ENCODE measurements at regions not wholly inside any gene's neighbourhood (a gene's known extent, or its start where the extent isn't known, plus 50 kb on each side); places are given as distances from the start of the nearest gene placed in this dataset.
"Not testable (repeated sequence)": the region's sequence is repeated elsewhere in the genome, so short reads cannot be mapped to it uniquely, and the experiment has no call there.

DNA sequence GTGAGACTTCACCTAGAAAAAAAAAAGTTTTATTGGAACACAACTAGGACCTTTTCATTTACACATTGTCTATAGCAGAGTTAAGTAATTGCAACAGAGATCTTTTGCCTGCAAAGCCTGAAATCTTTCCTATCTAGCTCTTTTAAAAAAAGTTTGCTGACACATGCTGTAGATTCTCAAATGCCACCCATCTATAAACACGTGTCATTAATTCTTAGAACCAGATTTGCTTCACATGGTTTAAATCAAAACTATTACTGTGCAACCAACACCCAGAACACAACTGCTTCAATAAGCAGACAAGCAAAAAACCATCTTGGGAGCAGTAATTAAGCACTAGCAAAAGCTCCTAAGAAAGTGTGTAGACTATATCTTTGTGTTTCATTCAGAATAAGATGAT, 55.0 kb downstream of the OXSM start:
- no peak for DNase-seq (ENCODE audit: low read depth)

DNA sequence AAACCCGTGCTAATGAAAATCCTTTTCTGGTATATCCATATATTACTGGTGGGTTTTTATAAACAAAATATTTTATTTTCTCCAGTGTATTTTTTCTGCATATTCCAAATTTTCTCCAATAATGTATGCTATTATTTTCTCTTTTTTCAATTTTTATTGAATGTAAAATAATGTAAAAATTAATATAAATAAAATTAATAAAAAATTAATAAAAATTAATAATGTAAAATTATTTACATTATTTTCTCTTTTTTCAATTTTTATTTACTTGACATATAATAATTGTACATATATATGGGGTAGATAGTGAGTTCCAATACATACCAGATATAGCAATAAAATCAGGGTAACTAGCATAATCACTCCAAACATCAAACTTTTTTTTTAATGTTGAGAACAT, 56.4 kb downstream of the OXSM start:
- no peak for DNase-seq (ENCODE audit: low read depth)

DNA sequence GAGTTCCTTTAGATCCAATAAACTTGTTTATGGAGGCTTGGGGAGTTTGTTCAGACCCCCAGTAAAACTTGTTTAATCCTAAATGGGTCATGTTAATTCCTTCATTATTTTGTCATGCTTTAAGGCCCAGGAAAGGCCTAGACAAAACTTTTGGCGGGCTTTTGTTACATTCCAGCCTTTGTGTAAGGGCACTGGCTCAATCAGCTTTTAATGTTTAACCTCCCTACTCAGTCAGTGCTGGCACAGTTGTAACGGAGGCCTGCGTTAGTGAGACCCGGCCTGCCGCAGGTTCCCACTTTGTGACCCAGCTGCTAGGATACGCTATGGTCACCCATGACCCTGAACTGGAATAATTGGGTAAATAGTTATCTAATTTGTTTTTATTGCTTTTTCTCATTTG, 59.2 kb downstream of the OXSM start:
- DNase-seq (ENCODE audit: low read depth) = no peak

DNA sequence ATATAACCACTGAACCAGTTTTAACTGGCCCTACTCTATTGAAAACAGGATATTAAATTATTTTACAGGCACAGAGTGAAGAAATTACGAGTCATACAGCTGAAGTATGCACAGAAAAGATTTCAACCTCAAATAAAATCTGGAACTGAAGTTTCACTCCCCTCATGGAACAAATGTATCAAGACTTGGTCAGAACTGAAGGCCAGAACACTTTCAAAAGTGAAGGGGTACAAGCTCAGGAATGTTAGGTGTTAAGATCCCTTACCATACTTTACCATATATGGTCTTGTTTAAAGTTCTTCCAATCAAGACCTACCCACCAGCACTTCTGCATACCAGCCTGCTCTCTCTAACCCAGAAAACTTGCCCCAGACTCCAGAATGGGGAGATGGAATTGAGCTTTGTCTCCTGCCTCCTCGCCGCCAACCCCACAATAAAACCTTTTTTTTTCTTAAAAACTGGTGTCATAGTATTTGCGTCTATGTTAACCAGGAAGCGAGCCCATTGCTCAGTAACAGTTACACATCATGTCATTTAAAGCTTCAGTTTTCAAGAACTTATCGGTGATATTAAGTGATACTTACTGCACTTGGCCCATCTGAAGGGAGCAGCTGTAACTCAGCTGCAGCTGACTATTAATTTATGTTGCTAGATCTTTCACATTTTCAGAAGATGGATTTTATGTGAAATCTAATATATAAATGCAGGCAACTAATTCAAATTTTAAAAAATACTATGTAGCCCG, 59.9 kb downstream of the OXSM start:
- DNase-seq (ENCODE audit: low read depth) = peak; percentile 27

DNA sequence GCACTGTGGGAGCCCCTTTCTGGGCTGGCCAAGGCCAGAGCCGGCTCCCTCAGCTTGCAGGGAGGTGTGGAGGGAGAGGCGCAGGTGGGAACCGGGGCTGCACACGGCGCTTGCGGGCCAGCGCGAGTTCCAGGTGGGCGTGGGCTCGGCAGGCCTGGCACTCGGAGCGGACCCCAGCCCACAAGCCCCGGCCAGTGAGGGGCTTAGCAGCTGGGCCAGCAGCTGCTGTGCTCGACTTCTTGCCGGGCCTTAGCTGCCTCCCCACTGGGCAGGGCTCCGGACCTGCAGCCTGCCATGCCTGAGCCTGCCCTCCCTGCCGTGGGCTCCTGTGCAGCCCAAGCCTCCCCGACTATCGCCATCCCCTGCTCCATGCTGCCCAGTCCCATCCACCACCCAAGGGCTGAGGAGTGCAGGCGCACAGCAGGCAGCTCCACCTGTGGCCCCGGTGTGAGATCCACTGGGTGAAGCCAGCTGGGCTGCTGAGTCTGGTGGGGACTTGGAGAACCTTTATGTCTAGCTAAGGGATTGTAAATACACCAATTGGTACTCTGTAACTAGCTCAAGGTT, 61.9 kb downstream of the OXSM start:
- not testable (repeated sequence) for DNase-seq (ENCODE audit: low read depth)

DNA sequence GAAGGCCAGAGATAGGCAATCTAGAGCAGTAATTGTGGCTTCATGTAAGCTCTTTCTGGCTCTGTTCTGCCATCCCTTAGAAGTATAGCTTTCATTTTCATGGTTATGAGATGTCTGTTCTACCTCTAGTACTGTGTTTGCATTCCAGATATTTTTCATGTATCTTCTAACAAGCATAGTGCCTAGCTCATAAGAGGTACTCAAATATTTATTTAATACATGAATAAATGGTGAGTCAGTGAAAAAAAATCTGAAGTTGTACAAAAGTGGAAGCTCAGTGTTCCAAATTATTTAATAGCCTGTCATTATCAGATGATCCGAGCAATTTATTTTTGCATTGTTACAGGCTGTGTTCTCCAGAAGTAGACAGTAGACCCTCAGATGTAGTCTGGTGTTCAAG, 64.3 kb downstream of the OXSM start:
- peak; percentile 20 for DNase-seq (ENCODE audit: low read depth)

DNA sequence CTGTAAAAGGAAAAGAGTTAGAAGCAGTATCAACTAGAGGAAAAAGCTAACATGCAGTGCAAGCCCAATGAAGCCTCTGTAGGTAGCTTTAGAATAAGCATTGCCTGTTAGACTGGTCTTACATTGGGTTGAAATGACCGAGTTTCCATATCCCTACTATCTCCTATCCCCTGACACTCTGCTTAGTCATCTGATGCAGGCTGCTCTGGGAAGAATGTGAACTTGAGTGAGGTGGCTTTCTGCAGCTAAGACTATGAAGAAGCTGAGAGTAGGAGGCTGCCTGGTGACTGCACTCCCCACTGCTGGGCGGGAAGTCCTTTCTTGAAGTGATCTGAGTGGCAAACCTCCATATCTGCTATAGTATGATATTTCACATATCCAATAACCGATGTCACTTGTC, 64.7 kb downstream of the OXSM start:
- DNase-seq (ENCODE audit: low read depth) = peak; percentile 68

DNA sequence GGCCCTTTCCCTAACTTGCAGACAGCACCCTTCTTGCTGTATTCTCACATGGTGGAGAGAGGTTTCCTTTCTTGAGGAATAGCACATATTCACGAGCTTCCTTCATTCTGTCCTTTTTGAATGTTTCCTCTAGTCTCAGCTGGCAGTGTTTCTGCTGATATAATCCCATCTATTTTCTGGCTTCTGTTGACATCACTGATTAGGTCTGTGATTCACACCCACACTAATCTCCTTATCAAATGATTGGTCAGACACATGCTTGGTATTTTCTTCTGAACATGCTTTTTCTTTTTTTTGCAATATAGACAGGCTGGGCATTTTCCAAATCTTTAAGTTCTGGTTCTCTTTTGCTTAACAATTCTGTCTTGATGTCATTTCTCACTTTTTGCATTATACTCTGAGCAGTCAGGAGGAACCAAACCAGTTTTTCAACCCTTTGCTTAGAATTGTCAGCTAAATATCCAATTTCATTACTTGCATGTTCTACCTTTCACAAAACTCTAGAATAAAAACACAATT, 65.4 kb downstream of the OXSM start:
- peak; percentile 54 for DNase-seq (ENCODE audit: low read depth)

DNA sequence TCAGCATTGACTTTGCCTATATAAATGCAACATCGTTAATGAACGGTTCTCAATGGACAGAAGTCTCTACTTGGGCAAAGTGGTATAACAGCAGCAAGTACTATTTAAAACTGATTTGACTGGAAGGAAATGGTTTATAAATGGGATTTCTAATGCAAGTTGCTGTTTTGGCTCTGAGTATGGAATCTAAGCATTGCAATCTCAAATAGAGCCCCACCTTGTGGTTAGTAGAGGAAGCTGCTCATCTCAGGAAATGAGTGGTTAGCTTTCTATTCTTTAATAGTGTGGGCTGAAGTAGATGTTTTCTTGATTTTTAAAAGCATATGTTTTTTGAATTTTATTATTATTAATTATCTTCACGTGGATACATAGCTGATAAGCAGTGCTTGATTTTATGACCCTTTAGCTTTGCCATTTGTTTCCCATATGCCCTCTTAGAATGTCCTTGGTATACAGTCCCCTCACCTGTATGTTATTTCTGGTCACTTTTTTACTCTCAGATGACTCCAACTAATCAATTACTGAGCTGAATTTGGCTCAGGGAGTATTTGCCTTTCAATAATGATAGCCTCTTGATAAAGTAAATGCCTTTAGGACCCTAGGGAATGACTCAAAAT, 67.1 kb downstream of the OXSM start:
- peak; percentile 53 for DNase-seq (ENCODE audit: low read depth)

DNA sequence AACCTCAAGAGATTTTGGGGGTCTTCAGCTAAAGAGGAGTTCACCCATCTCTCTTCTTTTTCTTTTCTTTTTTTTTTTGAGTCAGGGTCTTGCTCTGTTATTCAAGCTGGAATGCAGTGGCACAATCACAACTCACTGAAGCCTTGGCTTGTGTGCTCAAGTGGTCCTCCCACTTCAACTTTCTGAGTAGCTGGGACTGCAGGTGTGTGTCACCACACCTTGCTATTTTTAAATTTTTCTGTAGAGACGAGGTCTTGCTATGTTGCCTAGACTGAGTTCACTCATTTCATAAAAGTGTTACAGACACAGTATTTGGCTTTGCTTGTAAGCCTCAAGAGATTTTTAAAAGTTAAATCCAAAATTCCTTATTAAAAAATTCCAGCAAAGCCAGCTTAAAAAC, 71.7 kb downstream of the OXSM start:
- DNase-seq (ENCODE audit: low read depth) = no peak

DNA sequence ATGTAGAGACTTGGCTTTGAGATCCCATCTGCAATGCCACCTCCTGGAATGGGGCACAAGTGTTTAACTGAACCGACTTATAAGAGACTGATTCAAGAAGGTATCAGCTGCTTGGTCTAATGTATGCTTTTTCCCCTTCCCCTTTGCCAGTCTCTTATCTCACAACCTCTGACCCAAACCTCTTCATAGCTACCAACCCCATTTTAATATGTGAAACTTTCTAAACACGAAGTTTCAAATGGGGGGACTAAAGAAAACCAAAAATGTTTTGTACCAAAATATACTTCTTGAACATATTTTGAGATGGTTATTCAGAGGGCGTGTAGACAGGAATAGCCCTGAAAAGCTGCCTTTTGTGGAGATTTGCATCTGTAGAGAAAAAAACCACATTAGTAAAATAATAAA, 73.1 kb downstream of the OXSM start:
- DNase-seq (ENCODE audit: low read depth) = no peak

DNA sequence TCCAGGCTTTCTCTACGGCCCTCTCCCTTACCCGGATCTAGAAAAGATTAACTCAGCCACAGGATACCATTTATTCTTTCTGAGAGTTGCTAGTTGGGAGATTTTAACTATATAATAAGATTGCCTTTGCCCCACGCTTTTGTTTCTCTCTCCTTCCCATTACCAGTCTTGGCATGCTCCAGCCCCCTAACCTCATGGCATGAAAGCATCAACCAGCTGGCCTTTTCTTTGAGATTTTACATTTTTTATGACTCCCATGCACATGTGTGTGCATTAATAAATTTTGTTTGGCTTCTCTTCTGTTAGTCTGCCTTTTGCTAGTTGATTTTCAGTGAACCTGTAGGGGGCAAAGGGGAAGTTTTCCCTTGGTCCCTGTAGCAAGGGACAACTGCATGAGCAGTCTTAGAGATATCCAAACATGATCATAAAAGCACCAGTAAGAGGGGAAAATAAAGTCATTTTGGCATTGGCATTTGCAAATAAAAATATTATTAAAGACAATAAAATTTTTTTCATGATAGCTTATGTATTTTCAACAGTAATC, 73.6 kb downstream of the OXSM start:
- DNase-seq (ENCODE audit: low read depth) = no peak

DNA sequence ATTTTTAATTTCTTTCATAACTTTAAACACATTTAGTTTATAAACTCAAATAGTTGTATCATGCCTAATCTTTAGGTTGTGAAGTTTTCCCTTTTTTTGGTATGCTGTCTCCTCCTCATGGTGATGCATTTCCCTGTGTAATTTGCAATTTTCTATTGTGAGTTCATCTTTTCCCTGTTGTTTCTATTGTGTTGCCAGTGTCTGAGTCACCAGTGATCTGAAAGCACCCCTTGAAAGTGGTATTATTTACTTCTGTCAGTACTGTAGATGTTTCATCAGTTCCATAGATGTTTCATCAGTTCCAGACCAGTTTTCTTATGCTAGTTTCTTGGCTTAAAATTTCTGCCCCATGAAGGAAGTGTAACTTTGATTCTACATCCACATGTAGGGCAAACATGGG, 80.6 kb downstream of the OXSM start:
- peak; percentile 1 for DNase-seq (ENCODE audit: low read depth)

DNA sequence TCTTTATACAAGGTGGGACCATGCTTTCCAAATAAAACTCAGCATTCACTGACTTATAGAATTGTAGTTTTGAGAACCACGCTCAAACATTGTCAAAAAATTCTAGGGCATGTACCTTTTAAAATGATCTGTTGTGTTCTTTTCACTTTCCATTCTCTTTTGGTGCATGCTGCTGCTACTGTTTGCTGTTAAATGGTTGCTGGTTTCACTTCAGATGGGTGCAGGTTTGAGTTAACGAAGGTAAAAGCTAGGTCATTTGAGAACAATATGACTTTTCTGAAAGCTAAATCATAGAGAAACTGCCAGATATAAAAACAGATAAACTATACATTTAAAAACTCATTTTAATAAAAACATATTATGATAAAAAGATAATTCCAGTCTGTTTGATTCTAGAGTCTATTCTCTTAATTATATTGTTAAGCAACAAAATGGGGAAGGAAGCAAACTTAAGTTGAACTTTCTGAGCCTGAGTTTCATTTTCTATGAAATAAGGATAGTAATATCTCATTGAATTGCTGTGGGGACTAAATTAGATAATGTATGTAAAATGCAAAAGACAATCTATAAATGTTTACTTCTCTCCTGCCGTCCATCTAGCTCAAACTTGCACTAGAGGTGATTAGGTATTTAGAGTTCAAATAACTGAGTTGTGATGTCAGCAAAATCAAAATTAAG, 82.4 kb downstream of the OXSM start:
- DNase-seq (ENCODE audit: low read depth) = no peak

DNA sequence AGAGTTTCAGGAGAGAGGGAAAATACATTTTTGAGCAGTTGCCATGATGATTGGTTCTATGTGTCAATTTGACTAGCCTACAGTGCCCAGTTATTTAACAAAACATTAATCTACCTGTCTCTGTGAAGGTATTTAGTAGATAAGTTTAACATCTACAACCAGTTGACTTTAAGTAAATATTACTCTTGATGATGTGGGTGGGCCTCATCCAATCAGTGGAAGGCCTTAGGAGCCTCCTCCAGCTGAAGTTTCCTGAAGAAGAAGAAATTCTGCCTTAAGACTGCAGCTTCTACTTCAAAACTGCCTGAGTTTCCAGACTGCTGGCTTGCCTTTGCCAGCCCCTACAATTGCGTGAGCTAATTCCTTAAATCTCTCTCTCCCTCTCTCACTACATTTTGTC, 93.6 kb downstream of the OXSM start:
- no peak for DNase-seq (ENCODE audit: low read depth)

DNA sequence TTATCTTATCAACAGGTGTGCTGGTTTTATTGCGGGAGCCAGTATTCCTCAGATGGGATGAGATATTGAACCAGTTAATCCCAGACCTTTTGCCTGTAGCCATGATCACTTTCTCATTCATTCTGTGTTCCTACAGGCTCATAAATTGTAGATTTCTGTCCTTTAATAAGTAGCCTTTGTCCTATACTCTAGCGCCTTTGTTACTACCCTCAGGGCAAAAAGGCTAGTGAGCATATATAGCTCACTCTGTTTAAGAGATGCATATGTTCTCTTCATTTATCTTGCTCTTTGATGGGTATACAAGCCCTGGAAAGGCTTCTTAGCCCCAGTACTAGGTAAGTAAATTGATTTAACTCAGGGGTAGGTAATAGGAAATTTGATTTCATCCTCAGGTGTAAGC, 95.1 kb downstream of the OXSM start:
- no peak for DNase-seq (ENCODE audit: low read depth)

DNA sequence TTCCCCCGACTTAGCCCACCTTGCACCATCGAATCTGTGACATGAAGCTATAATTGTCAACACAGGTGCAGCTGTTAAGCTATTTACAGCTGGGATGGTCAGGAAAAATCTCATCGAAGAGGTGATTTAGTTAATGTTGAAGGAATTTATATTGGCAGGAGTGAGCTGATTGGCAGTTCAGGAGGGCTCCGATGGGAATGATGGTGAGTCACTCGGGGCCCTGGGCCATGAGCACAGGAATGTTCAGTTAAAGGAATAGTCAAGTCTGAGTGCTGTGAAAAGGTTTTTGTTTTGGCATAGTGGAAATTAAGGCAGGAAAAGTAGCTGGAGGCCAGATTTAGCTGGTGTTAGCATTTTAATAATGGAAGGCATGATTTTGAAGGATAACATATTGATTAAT, 95.7 kb downstream of the OXSM start:
- no peak for DNase-seq (ENCODE audit: low read depth)

DNA sequence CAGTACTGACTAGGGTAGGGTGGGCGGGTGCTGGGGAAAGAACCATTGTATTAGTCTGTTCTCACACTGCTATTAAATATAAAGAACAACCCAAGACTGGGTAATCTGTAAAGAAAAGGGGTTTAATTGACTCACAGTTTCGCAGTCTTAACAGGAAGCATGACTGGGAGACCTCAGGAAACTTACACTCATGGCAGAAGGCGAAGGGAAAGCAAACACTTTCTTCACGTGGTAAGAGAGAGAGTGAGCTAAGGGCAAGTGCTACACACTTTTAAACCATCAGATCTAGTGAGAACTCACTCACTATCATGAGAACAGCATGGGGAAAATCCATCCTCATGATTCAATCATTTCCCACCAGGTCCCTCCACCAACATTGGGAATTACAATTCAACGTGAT, 98.0 kb downstream of the OXSM start:
- DNase-seq (ENCODE audit: low read depth) = no peak

DNA sequence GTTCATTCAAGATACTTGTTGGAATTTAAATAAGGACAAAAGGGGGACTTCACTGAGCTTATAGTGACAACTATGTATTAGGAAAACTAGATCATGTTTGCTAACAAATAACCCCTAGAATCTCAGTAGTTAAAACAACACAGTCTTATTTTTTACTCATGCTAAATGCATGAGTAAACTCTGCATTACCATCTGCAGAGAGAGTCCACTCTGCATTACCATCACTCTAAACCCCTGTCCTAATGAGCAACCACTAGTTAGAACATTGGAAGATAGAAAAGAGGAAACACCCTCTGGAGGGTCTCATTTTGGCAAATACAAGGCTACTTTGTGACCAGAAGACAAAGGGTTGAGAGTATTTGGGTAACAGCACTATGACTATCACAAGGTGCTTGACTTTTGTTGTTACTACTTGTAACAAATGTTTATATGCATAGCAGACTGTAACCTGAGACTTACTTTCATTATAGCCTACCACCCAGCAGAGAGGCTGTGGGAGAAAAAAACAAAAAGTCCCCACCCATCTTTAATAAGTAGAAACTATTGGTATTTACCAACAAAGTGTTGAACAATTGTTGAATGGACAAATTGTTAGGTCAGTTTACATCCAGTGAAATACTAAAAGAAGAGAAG, 99.1 kb downstream of the OXSM start:
- no peak for DNase-seq (ENCODE audit: low read depth)

DNA sequence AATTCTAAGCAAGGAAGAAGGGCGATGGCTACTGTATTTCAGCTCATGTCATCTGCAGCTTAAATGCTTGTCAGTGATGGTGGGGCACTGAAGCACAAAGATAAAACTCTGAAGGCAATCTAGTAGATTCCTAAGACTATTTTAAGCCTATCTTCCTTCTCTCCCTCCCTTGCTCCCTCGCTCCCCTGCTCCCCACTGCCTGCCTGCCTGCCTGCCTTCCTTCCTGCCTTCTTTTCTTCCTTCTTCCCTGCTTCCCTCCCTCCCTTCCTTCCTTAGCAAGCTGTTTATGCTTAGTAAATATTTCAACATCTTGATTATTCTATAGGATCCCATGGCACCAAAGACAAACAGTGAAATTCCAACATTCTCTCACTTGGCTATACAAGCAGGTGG, 99.6 kb downstream of the OXSM start:
- DNase-seq (ENCODE audit: low read depth) = no peak

DNA sequence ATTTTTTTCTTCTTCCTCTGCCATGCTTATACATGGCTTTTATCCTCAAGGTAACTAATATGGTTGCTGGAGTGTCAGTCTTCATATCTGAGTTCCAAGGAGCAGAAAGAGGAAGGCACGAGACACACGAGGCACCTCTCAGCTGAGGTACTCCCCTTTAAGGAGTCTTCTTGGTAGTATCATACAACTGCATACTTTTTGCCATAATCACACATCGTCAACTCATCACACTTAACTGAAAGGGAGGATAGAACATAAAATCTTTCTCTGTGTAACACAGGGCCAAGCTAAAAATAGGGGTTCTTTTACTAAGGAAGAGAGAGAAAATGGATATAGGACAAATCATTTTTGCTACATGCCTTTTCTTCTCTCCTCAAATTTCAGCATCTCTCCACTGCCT, 104.2 kb downstream of the OXSM start:
- no peak for DNase-seq (ENCODE audit: low read depth)

DNA sequence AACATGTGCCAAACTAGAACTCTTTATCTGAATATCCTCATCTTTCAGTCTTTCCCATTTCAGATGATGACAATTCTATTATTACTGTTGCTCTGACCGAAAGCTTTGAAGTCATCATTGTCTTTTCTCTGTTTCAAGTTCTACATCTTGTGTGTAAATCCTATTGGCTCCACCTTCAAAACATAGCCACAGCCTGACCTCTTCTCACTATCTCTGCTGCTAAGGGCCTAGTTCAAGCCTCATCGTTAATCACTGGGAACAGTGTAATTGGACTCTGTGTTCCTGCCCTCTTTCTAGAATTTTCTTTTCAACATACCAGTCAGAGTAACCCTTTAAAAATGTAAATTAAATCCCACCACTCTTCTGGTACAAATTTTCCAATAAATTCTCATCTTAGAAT, 105.1 kb downstream of the OXSM start:
- DNase-seq (ENCODE audit: low read depth) = no peak

Measured in amniotic epithelial cell (primary cell).